ENCODE measurements at regions not wholly inside any gene's neighbourhood (a gene's known extent, or its start where the extent isn't known, plus 50 kb on each side); places are given as distances from the start of the nearest gene placed in this dataset.

DNA sequence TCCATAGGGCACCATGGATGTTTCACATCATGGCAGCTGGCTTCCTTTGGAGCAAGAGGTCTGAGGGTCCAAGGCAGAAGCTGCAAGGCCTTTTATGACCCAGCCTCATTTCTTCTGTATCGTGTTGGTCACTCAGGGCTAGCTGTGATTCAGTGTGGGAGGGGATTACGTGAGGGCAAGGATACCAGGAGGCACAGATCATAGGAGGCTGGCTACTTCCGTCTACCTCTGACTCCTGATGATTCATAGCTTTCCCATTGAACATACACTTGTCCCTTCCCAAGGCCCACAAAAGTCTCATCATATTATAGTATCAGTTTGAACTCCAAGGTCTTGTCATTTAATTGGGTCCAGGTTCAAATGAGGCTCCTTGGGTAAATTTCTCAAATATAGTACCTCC lies 135.3 kb upstream of the ZBED5 start:
- ChIA-PET POLR2A (no interaction called here), CTCF (interaction anchor here (1.4 kb wide), 1 partner anchor 28 kb away, joined by 4 read pairs; no protein-coding TSS in a partner anchor)
- TF ChIP-seq, protein P1, sequence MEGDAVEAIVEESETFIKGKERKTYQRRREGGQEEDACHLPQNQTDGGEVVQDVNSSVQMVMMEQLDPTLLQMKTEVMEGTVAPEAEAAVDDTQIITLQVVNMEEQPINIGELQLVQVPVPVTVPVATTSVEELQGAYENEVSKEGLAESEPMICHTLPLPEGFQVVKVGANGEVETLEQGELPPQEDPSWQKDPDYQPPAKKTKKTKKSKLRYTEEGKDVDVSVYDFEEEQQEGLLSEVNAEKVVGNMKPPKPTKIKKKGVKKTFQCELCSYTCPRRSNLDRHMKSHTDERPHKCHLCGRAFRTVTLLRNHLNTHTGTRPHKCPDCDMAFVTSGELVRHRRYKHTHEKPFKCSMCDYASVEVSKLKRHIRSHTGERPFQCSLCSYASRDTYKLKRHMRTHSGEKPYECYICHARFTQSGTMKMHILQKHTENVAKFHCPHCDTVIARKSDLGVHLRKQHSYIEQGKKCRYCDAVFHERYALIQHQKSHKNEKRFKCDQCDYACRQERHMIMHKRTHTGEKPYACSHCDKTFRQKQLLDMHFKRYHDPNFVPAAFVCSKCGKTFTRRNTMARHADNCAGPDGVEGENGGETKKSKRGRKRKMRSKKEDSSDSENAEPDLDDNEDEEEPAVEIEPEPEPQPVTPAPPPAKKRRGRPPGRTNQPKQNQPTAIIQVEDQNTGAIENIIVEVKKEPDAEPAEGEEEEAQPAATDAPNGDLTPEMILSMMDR (IDR thresholded peaks at IDR 0.05; ENCODE audit: insufficient read depth, low read length, missing control alignments), result no peak
- H3K4me3 ChIP-seq (ENCODE audit: low read depth, low read length), result no peak overlapping the region
- no peak for DNase-seq (ENCODE audit: low read depth, low spot score)

DNA sequence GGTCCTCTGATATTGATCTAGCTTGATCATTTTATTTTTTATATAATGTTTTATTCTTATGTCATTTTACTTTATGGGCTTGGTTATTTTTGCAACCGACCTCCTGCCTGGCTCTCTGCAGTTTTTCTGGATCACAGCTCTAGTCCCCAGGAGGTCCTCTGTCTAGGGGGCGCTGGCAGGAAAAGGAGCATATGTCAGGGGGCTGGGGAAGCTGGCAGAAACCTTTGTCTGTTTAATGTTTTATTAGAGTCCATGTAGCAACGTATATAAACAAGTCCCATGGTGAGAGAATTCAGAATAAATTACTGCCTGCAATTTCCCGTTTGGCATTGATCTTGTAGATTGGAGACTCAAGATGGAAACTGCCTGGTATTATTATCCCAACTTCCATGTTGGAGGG lies 133.5 kb upstream of the ZBED5 start:
- DNase-seq (ENCODE audit: low read depth, low spot score), result no peak
- no peak overlapping the region for H3K4me3 ChIP-seq (ENCODE audit: low read depth, low read length)
- ChIA-PET CTCF (interaction anchor here (1.1 kb wide), 1 partner anchor 221 kb away, joined by 3 read pairs; no protein-coding TSS in a partner anchor), POLR2A (no interaction called here)
- TF ChIP-seq, protein P1 (IDR thresholded peaks at IDR 0.05; ENCODE audit: insufficient read depth, low read length, missing control alignments), result no peak

DNA sequence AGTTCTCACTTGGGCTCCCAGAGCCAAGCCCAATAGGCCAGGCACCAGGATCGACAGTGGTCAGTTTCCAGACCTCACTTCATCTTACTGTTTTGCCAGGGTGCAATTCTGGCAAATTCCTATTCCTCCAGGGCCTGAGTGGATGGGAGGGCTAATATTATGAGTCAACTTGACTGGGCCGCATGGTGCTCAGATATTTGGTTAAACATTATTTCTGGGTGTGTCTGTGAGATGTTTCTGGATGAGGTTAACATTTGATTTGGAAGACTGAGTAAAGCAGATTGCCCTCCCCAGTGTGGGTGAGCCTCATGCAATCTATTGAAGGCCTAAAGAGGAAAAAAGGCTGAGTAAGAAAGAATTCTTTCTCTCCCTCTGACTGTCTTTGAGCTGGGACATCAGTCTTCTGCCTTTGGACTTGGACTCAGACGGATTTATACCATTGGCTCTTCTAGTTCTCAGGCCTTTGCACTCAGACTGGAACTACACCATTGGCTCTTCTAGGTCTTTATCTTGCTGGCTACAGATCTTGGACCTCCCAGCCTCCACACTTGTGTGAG lies 132.9 kb upstream of the ZBED5 start:
- H3K4me3 ChIP-seq (ENCODE audit: low read depth, low read length), result no peak overlapping the region
- TF ChIP-seq, protein P1 (IDR thresholded peaks at IDR 0.05; ENCODE audit: insufficient read depth, low read length, missing control alignments), result no peak
- DNase-seq (ENCODE audit: low read depth, low spot score), result no peak
- ChIA-PET CTCF (interaction anchor here (1.1 to 1.3 kb wide), 3 partner anchors 16 to 221 kb away, joined by 3 to 4 read pairs (median 3); no protein-coding TSS in a partner anchor), POLR2A (no interaction called here)

DNA sequence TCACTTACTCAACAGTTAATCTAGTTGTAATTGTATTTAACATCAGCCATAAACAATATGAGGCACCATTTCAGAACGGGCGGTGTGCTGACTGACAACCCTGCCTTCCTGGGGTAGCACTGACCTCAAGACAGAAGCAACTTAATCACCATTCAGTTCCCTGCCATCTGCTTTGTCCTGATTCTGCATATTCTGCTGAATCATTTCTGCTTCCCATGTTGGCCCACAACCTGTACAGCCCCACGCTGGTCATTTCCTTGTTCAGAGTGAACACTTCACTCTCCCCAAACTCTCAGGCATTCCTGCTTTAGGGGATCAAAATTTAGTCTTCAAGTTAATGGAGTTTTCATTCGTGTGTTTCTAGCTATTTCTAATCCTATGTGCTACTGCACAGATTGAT lies 132.3 kb upstream of the ZBED5 start:
- CTCF ChIA-PET, result interaction anchor here (1.1 to 1.3 kb wide), 4 partner anchors 17 to 220 kb away, joined by 3 to 4 read pairs (median 3); no protein-coding TSS in a partner anchor
- POLR2A ChIA-PET, result no interaction called here
- no peak for DNase-seq (ENCODE audit: low read depth, low spot score)
- H3K4me3 ChIP-seq (ENCODE audit: low read depth, low read length), result no peak overlapping the region
- TF ChIP-seq, protein P1 (IDR thresholded peaks at IDR 0.05; ENCODE audit: insufficient read depth, low read length, missing control alignments), result no peak

DNA sequence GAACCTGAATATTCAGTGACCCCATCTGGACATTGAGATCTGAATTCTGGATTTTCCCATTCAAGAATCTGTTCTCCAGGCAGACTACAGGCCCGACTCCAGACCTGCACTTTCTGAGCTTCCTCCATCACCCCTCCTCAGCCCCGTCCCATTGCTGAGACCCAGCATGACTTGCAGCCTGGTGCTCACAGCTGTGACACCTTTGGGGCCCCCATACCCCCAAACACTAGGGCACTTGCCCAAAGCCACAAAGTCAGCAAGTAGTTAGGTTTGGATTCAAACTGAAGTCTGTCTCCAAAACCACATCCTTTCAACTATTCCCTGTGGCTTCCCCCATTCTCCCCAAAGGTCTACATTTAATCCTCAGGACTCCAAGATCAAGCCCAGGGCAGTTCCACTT lies 128.2 kb upstream of the ZBED5 start:
- CTCF ChIA-PET, result no interaction called here

DNA sequence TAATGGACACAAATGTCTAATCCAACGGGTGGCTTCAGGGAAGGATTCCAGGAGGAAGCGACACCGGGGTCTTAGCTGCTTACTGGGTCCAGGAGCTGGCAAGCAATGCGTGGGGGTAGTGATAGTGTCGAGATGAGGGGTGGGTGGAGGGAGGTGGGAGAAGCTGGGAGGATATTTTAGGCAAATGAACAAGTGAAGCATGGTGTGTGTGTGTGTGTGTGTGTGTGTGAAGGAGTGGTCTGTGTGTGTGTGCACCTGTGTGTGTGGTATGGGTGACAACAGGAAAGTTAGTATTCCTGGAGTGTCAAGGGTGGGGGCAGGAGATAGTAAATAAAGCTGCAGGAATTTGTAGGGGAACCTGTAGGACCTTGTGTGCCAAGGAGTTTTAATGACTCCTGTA lies 126.9 kb upstream of the ZBED5 start:
- H3K4me3 ChIP-seq (ENCODE audit: low read depth, low read length), result no peak overlapping the region
- ChIA-PET CTCF (interaction anchor here (1.2 kb wide), 1 partner anchor 51 kb away, joined by 4 read pairs; no protein-coding TSS in a partner anchor), POLR2A (no interaction called here)
- TF ChIP-seq, protein P1 (IDR thresholded peaks at IDR 0.05; ENCODE audit: insufficient read depth, low read length, missing control alignments), result no peak
- no peak for DNase-seq (ENCODE audit: low read depth, low spot score)

More for the DNA sequence above, 128.2 kb upstream of the ZBED5 start:
- POLR2A ChIA-PET, result no interaction called here
- H3K4me3 ChIP-seq (ENCODE audit: low read depth, low read length), result no peak overlapping the region
- TF ChIP-seq, protein P1 (IDR thresholded peaks at IDR 0.05; ENCODE audit: insufficient read depth, low read length, missing control alignments), result no peak
- no peak for DNase-seq (ENCODE audit: low read depth, low spot score)
